ENCODE measurements at regions not wholly inside any gene's neighbourhood (a gene's known extent, or its start where the extent isn't known, plus 50 kb on each side); places are given as distances from the start of the nearest gene placed in this dataset.

DNA sequence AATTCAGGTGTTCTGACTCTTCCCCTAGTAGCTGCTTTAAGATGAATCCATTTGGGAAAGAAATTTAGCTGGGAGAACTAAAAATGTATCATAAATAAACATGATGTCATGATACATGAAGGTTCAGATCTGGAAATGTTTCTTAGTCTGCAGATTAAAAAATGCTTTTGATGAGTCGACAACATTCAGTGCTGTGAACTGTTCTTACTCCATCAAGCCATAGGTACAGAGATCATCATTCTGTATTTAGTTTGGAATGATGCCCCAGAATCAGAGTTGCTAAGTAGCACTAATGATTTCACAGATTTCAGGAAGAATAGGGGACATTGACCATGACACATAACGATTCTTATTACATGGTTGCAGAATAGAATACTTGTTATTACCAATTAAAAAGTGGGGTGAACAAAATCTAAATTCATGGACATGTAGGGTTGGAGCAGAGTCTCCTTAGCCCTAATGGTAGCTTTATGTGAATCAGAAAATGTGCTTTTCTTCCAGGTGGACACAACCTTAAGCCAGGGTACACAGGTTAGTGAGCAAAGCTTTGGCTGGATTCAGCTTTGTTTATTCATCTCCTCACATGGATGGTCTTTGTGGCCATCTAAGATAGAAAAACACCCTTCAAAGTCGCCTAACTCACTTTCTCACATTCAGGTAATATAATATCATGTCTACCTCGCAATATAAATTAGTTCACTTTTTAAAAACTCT is 205.4 kb upstream of the SEL1L start:
- TF ChIP-seq, protein P1, sequence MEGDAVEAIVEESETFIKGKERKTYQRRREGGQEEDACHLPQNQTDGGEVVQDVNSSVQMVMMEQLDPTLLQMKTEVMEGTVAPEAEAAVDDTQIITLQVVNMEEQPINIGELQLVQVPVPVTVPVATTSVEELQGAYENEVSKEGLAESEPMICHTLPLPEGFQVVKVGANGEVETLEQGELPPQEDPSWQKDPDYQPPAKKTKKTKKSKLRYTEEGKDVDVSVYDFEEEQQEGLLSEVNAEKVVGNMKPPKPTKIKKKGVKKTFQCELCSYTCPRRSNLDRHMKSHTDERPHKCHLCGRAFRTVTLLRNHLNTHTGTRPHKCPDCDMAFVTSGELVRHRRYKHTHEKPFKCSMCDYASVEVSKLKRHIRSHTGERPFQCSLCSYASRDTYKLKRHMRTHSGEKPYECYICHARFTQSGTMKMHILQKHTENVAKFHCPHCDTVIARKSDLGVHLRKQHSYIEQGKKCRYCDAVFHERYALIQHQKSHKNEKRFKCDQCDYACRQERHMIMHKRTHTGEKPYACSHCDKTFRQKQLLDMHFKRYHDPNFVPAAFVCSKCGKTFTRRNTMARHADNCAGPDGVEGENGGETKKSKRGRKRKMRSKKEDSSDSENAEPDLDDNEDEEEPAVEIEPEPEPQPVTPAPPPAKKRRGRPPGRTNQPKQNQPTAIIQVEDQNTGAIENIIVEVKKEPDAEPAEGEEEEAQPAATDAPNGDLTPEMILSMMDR (IDR thresholded peaks at IDR 0.05) = no peak
- TF ChIP-seq POLR2A (IDR thresholded peaks at IDR 0.05) = no peak
